ENCODE measurements at regions not wholly inside any gene's neighbourhood (a gene's known extent, or its start where the extent isn't known, plus 50 kb on each side); places are given as distances from the start of the nearest gene placed in this dataset.
"Not testable (repeated sequence)": the region's sequence is repeated elsewhere in the genome, so short reads cannot be mapped to it uniquely, and the experiment has no call there.

DNA sequence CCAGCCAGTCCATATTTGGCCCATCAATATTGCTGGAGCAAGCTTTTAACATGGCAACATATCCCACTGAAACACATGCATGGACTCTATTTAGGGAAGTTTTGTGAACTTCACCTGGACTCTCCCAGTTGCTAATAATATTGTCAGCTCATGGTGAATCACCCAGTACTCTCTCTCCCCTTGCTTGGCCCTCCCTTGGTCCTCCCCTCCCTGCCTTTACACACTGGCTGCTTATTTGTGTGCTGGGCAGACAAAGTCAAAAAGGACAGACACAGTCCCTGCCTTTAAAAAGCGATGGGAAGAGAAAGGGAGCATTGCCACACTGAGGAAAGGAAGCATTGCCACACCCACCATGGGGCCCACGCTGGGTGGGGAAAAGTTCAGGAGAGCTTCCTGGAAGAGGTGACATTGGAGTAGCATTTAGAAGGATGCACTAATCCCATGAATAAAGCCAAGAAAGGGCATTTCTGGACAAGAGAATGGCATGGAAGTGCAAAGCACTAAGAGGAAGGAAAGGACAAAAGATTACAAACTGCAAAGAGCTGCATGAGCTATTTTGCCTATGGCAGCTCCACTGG is 143.4 kb upstream of the EXOC2 start:
- no peak for DNase-seq

DNA sequence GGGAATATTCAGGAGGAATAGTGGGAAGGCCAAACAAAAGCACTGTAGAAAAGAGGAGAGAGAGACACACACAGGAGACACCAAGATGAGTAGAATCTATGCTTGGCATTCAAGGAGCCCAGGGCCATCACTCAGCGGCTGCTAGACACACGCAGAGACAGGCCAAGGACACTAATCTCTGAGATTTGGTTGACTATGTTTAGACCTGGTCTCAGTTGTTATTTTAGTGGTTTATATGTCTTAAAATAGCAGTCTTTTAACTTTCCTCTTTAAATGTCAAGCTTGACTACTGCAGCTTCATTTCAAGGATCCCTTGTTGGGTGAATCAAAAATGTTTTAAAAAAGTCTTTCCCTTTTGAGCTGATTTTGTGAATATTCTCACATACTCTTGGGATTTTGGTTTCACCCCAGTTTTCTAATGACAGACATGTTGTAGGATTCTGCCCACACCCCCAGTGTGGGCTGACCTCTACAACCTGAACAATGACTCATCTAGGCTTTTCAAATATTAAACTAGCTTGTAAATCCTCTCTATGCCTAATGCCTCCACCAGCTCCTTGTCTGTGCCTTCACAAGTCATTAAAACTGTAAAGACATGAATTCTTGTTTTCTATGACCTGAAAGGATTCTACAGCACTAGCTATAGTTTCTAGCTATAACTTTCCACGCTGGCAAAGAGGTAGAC is 142.7 kb upstream of the EXOC2 start:
- no peak for DNase-seq

DNA sequence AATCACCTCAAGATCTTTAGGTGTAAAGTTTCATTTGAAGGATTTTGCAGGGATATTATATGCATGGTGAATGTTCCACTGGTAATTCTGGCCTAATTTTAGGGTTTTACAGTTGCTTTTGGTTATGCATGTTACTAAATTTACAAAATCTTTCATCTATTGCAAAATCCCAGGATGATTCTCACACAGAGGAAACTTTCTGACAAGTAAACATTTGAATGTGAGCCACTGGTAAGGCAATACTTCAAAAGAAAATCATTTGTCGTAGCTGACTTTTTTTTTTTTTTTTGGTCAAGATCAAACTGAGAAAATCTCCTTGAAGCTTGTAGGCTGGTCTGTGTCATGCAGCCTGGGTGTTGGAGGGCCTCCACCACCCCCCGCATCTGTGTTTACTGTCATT is 141.9 kb upstream of the EXOC2 start:
- no peak for DNase-seq

DNA sequence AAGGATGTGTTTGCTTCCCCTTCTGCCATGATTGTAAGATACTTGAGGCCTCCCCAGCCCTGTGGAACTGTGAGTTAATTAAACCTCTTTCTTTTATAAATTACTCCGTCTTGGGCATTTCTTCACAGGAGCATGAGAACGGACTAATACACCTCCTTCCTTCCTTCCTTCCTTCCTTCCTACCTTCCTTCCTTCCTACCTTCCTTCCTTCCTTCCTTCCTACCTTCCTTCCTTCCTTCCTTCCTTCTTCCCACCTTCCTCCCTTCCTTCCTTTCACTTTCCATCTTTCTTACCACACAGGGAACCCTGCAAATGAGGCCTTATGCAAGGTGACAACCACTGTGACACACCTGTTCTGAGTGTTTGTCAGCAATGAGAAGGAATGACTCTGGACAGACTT is 141.3 kb upstream of the EXOC2 start:
- no peak for DNase-seq

DNA sequence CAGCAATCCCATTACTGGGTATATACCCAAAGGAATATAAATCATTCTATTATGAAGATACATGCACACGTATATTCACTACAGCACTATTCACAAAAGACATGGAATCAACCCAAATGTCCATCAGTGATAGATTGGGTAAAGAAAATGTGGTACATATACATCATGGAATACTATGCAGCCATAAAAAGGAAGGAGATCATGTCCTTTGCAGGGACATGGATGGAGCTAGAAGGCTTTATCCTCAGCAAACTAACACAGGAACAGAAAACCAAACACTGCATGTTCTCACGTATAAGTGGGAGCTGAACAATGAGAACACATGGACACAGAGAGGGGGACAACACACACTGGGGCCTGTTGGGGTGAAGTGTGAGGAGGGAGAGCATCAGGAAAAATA is 139.9 kb upstream of the EXOC2 start:
- not testable (repeated sequence) for DNase-seq

DNA sequence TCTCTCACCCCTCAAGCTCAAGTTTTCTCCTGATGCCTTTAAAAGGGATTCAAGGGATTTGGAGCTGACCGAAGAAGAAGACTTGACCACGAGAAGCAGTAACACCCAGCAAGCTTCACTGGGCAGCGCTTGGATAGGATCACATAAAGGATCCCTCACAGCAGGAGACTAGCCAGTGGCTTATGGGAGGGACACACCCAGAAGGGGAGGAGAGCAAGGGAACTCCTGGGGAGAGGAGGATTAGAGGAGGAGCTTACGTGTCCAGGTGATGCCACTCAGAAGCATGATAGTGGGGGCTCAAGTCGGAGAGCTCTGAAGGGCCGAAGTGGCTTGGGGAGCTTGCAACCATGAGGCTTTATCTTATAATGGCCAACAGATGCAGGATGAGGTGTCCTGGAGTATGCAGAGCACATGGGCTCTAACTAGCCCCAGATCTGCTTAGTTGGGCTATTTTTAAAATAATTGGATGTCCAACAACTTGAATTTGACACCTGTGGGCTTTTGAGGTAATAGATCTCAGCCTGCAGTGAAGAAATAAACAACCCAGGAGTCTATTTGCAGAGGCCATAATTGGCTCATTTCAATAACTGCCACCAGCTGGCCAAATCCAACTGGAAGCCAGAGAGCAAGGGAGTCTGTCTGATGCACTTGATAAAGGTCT is 137.9 kb upstream of the EXOC2 start:
- DNase-seq = no peak

DNA sequence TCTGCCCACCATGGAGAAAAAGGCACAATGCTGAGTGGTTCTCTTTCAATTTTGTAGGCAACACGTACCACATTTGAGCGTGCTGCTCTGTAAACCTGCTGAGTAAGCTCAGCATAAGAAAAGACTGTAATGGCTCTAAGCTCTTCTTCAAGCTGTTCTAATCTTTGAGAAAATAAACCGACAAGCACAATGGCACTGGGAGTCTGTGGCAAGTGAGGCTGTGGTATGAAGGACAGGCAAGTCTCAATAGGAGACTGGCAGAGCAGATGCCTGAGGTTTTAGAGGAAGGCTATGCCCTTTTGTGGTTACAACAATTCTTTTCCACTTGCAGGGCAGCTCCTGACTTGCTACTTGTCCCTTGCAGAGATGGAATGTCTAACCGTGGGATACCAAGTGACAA is 136.7 kb upstream of the EXOC2 start:
- DNase-seq = no peak

DNA sequence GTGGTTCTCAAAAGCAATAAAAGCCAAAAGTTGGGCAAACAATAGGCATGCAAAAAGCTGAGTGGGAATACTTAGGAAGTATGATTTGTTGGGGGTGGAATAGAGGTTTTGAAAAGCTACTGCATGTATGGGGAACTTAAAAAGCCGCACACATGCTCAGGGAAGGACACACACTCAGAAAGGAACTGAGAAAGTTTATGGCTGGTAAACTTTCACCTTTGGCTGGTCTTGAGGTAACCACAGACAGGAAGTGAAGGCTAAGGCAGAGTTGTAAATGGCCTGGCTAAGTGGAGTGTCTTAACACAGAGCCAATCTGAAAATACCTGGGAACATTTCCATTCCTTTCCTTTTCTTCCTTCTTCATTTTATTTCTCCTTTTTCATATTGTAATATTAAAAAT is 134.5 kb upstream of the EXOC2 start:
- DNase-seq = no peak

DNA sequence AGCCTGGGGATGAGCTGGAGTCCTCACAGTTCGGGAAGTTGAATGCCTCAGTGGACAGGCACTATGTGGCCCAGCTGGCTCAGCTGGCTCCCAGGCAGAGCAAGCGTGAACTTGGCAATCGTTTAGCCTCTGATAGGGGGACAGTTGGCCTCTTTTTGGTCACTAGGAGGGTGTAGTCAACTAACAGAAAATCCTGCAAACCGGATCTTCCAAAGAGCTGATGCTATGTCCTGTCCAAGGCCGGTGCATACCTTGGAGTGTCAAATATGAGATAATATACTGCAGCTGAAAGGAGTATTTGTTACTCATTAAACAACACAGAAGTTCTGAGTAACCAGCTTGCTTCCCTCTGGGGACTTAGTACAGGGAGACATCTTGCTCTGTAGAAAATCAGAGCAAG is 126.2 kb upstream of the EXOC2 start:
- no peak for DNase-seq

DNA sequence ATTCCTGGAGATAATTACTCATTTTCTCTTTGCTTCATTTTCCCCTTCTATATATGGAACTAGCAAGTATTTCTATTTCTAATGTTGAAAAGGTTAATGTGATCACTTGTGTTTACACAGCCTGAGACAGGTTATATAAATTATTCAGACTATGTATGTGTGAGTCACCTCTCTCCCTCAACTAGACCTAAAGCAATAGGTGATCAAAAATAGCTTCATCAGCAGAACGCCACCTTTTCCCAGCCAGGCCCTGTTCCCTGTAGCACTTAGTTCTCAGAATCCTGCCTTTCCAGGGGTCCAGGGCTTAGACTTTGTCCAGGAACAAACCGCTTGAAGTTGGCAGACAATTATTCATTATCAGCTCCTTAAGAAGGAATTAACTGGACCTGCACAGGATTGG is 125.3 kb upstream of the EXOC2 start:
- DNase-seq = no peak

DNA sequence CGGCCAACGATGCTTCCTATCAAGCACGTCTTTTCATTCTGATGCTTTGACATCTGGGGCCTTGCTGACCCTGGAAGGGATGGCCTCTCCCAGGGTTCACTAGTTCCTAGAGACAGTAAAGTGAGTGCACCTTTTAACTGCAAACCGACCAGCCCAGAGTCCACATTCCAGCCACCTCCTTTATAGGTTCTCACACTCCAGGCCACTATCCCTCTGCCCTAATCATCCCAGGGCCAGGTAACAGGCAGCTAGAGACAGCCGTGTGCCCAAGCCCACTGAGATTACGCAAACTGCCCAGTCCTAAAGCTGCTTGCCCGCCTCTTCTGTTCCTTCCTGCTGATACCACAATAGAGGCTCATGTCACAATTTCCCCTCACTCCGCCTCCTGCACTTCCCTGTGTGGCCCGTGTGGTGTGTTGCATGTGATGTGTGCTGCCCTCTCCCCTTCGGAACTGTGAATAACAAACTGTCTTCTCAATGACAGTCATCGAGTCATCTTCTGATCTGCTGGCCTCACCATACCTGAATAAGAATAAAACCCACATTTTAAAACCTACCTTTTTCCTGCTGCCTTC is 123.7 kb upstream of the EXOC2 start:
- DNase-seq = no peak

DNA sequence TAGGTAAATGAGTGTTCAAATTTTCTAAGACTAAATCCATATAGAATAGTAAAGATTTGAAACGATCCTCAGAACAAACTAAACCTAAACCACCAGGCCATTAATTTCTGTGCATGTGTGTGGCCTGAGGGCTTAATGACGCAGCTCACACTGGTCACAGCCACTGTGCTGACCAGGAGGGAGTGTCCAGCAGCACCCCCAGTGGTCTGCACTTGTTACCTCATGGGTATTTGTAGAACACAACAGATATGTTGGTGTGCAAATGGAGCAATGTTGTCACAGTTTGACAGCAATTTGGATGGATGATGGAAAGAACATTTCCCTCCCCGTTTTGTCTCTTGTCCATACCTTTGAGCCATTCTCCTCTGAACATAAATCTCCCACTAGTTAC is 122.4 kb upstream of the EXOC2 start:
- DNase-seq = no peak

DNA sequence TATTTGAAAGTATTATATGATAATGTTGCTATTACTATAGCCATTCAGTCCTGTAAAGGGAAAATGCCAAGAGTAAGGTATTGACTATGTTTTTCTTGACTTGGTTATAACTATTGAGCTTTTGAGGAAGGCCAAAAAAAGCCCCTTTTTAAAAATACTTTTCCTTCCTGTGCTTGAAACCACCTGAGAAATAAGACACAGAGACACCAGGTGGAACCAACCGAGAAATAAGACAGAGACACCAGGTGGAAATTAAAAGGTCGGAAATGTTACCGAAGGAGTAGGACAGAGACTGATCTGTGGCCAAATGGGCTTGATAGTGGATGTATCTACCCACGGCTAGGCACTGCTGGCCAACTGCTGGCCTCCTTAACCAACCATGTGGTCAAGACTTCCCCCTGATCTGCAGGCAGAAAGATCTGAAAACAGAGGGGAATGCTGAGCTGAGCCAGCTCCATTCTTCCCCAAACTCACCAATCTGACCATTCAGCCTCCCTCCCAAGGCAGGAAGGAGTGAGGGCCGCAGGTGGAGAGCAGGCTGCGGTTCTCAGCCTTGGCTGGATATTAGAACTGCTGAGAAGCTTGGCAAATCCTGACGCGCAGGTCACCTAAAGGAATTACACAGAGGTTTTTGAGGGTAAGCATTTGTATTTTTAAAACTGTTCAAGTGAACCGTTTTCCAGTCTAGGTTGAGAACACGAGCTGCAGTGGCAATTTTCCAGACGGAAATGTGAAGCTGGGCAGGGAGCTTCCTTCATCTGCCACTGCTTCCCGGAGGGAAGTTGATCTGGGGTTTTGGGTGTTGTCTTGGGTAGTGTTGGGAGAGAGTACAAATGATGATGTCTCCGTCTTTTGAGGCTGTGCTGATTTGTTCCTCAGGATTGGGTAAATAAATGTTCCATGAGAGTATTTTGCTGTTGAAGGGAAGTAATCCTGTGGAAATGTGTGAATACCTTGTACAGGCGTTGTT is 121.7 kb upstream of the EXOC2 start:
- DNase-seq = no peak

DNA sequence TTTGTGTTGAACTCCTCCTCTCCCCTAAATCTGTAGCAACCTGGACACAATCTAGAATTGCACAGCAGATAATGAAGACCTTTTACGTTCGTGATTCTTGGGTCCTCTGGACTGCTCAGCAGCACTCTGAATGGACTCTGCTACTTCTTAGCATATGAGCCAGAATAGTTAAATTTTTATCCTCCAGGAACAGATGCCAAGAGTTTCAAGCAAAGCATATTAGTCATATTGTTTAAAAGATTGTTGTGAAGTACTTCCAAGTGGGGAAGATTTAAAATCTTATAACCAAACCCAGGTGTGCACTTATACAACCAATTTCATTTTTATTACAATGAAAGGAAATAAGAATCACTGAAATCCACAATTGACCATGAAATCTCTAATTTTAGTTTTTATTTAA is 118.9 kb upstream of the EXOC2 start:
- DNase-seq = no peak

DNA sequence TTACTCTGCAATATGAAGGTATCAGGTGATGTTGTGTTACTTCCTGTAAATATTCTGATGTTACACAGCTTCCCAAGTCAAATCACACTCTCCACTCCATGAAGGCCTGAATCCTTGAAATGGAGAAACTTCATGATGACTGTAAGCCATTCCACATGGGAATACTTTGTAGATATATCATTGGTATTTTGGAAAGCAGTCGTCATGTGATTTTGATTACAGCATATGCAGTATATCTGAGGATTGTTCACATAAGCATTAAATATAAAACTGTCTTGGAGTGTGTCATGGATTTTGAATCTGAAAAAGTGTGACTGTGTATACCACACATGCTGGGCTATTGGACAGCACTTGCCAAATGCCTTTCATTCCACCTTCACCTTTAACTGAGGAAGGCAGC is 118.3 kb upstream of the EXOC2 start:
- no peak for DNase-seq

DNA sequence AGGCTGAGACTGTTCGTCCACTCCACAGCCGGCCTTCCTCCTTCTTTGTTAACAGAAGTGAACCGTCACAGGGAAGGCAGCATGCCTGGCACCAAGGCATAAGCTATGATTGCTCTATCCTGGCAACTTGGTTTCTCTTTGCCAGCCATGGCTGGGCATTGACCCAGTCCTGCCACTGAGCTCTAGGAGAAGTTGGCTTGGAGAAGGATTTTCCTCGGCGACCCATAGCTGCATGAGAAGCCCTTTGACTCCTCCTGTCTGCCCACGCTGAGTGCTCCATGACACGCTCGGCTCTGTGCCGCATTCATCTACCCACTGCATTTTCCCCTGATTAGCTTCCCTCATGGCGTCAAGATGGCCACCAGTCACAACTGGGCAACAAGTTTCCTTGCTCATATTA is 111.8 kb upstream of the EXOC2 start:
- DNase-seq = no peak

DNA sequence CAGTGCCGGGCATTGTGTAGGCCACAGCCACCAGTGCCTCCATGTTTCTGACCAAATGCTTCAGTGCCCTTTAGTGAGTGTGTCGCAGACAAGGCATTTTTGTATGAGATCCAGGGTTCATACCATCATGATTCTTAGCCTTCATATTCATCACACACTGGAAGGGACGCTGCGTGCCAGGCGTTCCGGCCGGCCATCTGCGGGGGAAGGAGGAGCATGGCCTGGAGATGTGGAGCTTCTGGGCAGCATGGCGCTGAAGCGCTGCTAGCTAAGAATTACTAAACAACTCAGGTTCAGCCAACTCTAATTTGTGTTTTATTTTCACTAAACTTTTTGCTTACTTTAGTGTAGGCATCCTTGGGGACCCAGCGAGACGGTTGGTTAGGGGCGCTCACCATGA is 111.4 kb upstream of the EXOC2 start:
- no peak for DNase-seq

DNA sequence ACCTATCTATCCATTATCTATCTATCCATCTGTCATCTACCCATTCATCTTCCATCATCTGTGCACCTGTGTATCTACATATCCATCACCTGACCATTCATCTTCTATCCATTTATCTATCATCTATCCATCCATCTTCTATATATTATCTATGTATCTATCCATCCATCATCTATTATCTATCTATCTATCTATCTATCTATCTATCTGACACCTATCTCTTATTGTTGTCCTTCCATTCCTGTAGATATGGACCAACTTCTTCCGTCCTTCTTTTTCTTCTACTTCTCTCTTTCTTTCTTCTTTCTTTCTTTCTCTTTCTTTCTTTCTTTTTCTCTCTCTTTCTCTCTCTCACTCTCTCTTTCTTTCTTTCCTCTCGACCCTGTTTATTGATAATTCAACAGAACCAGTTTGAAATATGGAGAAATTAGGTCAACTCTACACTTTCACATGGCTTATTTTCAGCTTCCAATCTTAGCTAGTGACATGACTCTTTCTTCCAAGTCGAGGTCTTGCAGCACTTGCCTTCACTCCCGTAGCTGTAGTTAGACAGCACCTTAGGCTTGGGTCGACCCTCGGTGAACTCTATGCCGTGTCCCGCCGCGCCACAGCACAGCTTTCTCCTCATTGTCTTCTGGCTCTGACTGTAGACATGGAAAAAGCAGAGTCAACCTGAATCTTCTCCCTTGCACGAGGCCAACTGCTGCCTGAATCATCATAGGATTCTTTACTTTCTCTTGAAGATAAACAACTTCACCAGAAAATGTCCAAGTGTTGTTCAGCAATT is 110.4 kb upstream of the EXOC2 start:
- no peak for DNase-seq

DNA sequence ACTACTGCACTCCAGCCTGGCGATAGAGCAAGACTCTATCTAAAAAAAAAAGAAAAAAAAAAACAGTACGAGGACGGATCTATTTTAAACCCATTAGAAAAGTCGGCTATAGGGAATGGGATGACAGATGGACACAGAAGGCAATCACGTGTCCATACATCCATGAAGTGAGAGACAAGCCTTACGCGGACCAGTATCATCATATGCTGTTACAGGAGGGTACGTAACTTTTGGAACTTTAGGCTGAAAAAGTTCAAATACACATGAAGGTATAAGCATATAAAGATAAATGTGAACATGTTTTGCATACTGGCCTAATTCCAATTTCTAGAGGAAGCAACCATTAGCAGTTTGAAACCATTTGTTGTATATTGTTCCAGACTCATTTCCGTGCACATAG is 109.8 kb upstream of the EXOC2 start:
- no peak for DNase-seq

DNA sequence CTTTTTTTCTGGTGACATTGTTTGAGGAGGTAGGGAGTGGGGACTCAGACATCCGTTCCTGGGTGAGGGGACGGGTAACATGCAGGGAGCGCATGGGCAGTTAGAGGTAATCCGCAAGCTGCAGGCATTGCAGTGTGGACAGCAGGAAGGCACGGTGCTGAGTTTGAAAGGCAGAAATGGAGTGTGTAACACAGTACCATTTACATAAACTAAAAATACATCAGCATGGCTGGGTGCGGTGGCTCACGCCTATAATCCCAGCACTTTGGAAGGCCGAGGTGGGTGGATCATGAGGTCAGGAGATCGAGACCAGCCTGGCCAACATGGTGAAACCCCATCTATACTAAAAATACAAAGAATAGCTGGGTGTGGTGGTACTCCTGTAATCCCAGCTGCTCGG is 109.3 kb upstream of the EXOC2 start:
- not testable (repeated sequence) for DNase-seq

DNA sequence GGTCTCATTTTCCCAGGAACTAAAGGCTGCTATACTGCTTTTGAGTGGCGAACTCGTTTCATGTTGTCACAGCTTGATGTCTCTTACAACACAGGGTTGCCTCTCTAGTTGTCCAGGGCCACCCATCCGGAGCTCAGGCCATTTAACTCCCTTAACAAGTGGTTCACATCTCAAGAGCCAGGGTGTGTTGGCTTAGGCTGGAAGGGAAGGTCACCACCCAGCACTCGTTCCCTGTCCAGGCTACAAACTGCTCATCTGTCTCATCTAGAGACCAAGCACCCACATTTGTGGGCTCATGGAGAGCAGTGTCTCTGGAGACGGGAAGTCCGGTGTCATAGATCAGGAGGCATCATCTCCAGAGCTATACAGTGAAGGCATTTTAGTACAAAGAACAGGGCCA is 106.8 kb upstream of the EXOC2 start:
- DNase-seq = no peak

DNA sequence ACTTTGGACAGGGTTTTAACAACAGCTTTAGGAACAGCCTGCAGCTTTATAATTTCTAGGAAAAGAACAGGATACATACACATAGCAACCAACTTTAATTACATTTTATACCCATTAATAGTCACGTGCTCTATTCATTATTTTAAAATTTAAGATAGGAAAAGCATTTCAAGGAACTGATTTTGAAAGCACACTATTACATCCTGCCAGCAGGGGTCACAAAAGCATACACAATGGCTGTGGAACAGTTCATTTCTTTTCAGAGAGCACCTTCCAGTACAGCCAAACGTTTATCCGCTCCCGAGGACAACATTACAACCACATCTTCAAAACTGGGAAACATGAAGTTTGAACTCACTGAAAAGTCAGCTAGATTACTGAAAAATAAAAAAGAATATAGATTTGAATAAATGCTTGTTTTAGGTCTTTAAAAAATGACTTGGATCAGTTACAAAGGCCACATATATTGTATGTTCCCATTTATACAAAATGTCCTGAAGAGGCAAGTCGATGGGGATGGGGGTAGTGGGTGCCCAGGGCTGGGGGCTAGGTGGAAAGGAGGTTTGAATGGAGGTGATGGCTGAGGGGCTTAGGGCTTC is 104.6 kb upstream of the EXOC2 start:
- peak; percentile 43 for DNase-seq
